SU-DHL-6 (cell line): ENCODE measurements at regions not wholly inside any gene's neighbourhood (a gene's known extent, or its start where the extent isn't known, plus 50 kb on each side); places are given as distances from the start of the nearest gene placed in this dataset.

Source experiments
- EZH2phosphoT487 ChIP-seq: fragments of 200-600 bp; sonication (generic), shearing (Covaris generic); conservative IDR thresholded peaks from 2 replicates; pipeline ENCODE4 v1.6.1; 2018; ENCODE audit warnings: mild to moderate bottlenecking, antibody characterized with exemption, low read length, moderate library complexity, mixed read lengths
- TF ChIP-seq, protein P1 (sequence below): fragments of 200-600 bp; sonication (generic); IDR thresholded peaks from one replicate; pipeline ENCODE4 v1.5.1; 2017; ENCODE audit warnings: antibody characterized with exemption, mild to moderate bottlenecking, low read length, moderate library complexity; ENCODE audit not compliant: insufficient read depth, poor library complexity, severe bottlenecking

DNA sequence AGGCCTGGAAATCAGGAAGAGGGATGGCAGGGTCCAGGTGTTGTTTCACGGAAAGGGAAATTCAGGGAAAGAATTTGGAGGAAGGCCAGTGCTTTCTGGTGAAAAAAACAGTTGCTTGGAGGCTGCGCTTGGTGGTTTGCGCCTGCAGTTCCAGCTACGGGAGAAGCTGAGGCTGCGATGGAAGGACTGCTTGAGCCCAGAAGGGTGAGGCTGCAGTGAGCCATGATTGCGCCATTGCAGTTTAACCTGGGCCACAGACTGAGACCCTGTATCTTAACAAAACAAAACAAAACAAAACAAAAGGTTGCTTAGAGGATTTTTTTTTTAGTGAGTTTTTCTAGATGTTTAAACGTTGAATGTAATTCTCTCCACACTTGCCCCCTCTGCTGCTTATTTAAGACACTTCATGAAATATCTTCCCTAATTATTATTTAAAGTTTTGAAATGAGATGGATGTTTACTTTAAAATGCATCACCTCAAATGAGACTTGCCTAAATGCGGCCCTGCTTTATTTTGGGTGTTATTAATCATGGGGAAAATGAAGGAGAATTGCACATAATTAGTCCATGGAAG lies 75.4 kb upstream of the TRPC4 start:
- TF ChIP-seq, protein P1, sequence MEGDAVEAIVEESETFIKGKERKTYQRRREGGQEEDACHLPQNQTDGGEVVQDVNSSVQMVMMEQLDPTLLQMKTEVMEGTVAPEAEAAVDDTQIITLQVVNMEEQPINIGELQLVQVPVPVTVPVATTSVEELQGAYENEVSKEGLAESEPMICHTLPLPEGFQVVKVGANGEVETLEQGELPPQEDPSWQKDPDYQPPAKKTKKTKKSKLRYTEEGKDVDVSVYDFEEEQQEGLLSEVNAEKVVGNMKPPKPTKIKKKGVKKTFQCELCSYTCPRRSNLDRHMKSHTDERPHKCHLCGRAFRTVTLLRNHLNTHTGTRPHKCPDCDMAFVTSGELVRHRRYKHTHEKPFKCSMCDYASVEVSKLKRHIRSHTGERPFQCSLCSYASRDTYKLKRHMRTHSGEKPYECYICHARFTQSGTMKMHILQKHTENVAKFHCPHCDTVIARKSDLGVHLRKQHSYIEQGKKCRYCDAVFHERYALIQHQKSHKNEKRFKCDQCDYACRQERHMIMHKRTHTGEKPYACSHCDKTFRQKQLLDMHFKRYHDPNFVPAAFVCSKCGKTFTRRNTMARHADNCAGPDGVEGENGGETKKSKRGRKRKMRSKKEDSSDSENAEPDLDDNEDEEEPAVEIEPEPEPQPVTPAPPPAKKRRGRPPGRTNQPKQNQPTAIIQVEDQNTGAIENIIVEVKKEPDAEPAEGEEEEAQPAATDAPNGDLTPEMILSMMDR = no peak
- TF ChIP-seq EZH2phosphoT487 = no peak
